Panc1 (cell line): ENCODE measurements at regions not wholly inside any gene's neighbourhood (a gene's known extent, or its start where the extent isn't known, plus 50 kb on each side); places are given as distances from the start of the nearest gene placed in this dataset.

Source experiments
- ATAC-seq: fragments of 200-7000 bp; cut with Tn5 transposase; 2 replicates; pipeline ENCODE4 v1.9.1; 2020; ENCODE audit warnings: mild to moderate bottlenecking, moderate library complexity
- BruUV-seq: library from RNA; stranded (reverse); fragments of 400-500 nt; replicated peaks from 2 replicates; lab custom pipeline; 2021; lab: Mats Ljungman, UMichigan
- CTCF ChIA-PET: fragments of 300-600 bp; sonication (Branson Sonifier 250); formaldehyde crosslinking; loops from one replicate; lab custom pipeline; 2022; ENCODE audit warnings: antibody characterized with exemption; lab: Charles Lee
- POLR2A ChIA-PET: fragments of 300-600 bp; sonication (Branson Sonifier 250); formaldehyde crosslinking; loops from one replicate; lab custom pipeline; 2022; ENCODE audit warnings: antibody characterized with exemption; lab: Charles Lee
- DNase-seq: peaks from one replicate; pipeline ENCODE4 v3.0.0-alpha.2; 2010; ENCODE audit warnings: low read depth, low spot score
- H3K27ac ChIP-seq: 2 replicates; pipeline ENCODE4 v1.5.1; 2011; ENCODE audit warnings: mild to moderate bottlenecking, low read length, inconsistent platforms
- H3K27me3 ChIP-seq: fragments of 200-500 bp; sonication (Bioruptor generic); 2 replicates; pipeline ENCODE4 v1.6.0; 2014; ENCODE audit warnings: low read length, inconsistent platforms; ENCODE audit not compliant: control insufficient read depth, insufficient read depth
- H3K36me3 ChIP-seq: fragments of 200-500 bp; sonication (Bioruptor generic); 2 replicates; pipeline ENCODE4 v1.5.1; 2014; ENCODE audit warnings: inconsistent platforms, mild to moderate bottlenecking, low read length, moderate library complexity; ENCODE audit not compliant: control insufficient read depth, insufficient read depth
- H3K4me1 ChIP-seq: 2 replicates; pipeline ENCODE4 v1.5.1; 2011; ENCODE audit warnings: inconsistent platforms, mild to moderate bottlenecking, low read length, moderate library complexity; ENCODE audit not compliant: control insufficient read depth, insufficient read depth
- H3K4me3 ChIP-seq, 2 experiments: 2 replicates each; pipeline ENCODE4 v1.5.1; 2011 to 2012; ENCODE audit warnings: low read depth in 2 of 2, low read length in 2 of 2, mild to moderate bottlenecking in 2 of 2, inconsistent platforms in 1 of 2, moderate library complexity in 1 of 2
- H3K9me3 ChIP-seq: fragments of 200-500 bp; sonication (Bioruptor generic); 2 replicates; pipeline ENCODE4 v1.5.1; 2014; ENCODE audit warnings: low read depth, mild to moderate bottlenecking, inconsistent platforms, low read length, moderate library complexity; ENCODE audit not compliant: control insufficient read depth, insufficient read depth
- CTCF ChIP-seq: fragments of 450-650 bp; IDR thresholded peaks from 2 replicates; pipeline ENCODE4 v1.5.1; 2017; ENCODE audit warnings: mild to moderate bottlenecking
- POLR2AphosphoS5 ChIP-seq: IDR thresholded peaks from 2 replicates; pipeline ENCODE4 v1.6.1; 2012; ENCODE audit warnings: mild to moderate bottlenecking, low read depth, low read length, moderate library complexity
- REST ChIP-seq, 2 experiments: IDR thresholded peaks; 2 replicates each; pipeline ENCODE4 v1.6.1; 2011 to 2012; ENCODE audit warnings: low read depth in 2 of 2, control low read depth in 1 of 2, low read length in 1 of 2, mild to moderate bottlenecking in 1 of 2, moderate library complexity in 1 of 2; ENCODE audit not compliant: insufficient read depth in 1 of 2
- SIN3A ChIP-seq: IDR thresholded peaks from 2 replicates; pipeline ENCODE4 v1.6.1; 2012; ENCODE audit warnings: low read depth, mild to moderate bottlenecking, low read length, moderate library complexity, borderline replicate concordance; ENCODE audit not compliant: insufficient read depth
- TCF7L2 ChIP-seq: IDR thresholded peaks from 2 replicates; pipeline ENCODE4 v1.6.1; 2011; ENCODE audit warnings: mild to moderate bottlenecking, low read depth, low read length, inconsistent platforms
- in situ Hi-C: cut with HindIII; loops from 2 replicates; pipeline ENCODE4 v1.10.0; 2016; ENCODE audit warnings: low sequenced_read_pairs, low pct_unique_long_range_greater_than_20kb
- intact Hi-C: fragments of 100-400 bp; cut with micrococcal nuclease; formaldehyde crosslinking; loops from one replicate; pipeline ENCODE4 v1.10.0; 2022; ENCODE audit not compliant: unreplicated experiment

GRCh38 chr6:170212051-170212756 is 78.7 kb downstream of the DLL1 start:
- CTCF ChIA-PET: no interaction called here
- BruUV-seq: no TSS peak

GRCh38 chr6:170211404-170212025 is 79.4 kb downstream of the DLL1 start:
- no peak overlapping the region for H3K27ac ChIP-seq
- ChIA-PET CTCF (no interaction called here), POLR2A (no interaction called here)
- no peaks in the 10 kb centered on the region for H3K36me3 ChIP-seq
- peaks cover 7% of the 10 kb centered on the region for H3K27me3 ChIP-seq
- in situ Hi-C loops (no loop called here), intact Hi-C loops (no loop called here)
- H3K4me3 ChIP-seq: no peak overlapping the region
- ATAC-seq (peak; percentile 20; the same call in 1 of the 2 replicates), DNase-seq (no peak)
- no peaks in the 10 kb centered on the region for H3K4me1 ChIP-seq
- no TSS peak for BruUV-seq
- no peaks in the 10 kb centered on the region for H3K9me3 ChIP-seq
- TF ChIP-seq TCF7L2 (no peak), POLR2AphosphoS5 (no peak), SIN3A (no peak), CTCF (no peak)

More at GRCh38 chr6:170212051-170212756, 78.7 kb downstream of the DLL1 start:
- no peak for DNase-seq
- POLR2A ChIA-PET: no interaction called here
- in situ Hi-C loops: no loop called here
- H3K4me1 ChIP-seq: no peaks in the 10 kb centered on the region
- intact Hi-C loops: no loop called here
- H3K36me3 ChIP-seq: no peaks in the 10 kb centered on the region
- H3K9me3 ChIP-seq: no peaks in the 10 kb centered on the region
- no peak; the same call in 1 of the 2 replicates for ATAC-seq
- no peak overlapping the region for H3K27ac ChIP-seq
- TF ChIP-seq TCF7L2 (no peak), SIN3A (no peak), CTCF (no peak), REST (IDR thresholded peaks at IDR 0.05; ENCODE audit: insufficient read depth in 1 of 2, low read depth in 2 of 2, low read length in 1 of 2) (no peak), POLR2AphosphoS5 (no peak)
- peaks cover 7% of the 10 kb centered on the region for H3K27me3 ChIP-seq
- H3K4me3 ChIP-seq: no peak overlapping the region
